Omental fat pad (tissue), 3 donors: ENCODE measurements at regions not wholly inside any gene's neighbourhood (a gene's known extent, or its start where the extent isn't known, plus 50 kb on each side); places are given as distances from the start of the nearest gene placed in this dataset.

ENCODE experiments used
- ATAC-seq: fragments of 150-250 bp; one replicate; pipeline ENCODE4 v1.9.1; 2016; ENCODE audit warnings: mild to moderate bottlenecking, moderate library complexity; ENCODE audit not compliant: low FRiP score
- DNase-seq: peaks from one replicate; pipeline ENCODE4 v3.0.0-alpha.2; 2019; ENCODE audit warnings: low spot score
- TF ChIP-seq, protein P1 (sequence below), 3 donors: fragments of 450-650 bp; IDR thresholded peaks; one replicate each; pipeline ENCODE4 v1.5.1; 2016 to 2017; ENCODE audit warnings: antibody characterized with exemption in 3 of 3, mild to moderate bottlenecking in 3 of 3, moderate library complexity in 2 of 3

DNA sequence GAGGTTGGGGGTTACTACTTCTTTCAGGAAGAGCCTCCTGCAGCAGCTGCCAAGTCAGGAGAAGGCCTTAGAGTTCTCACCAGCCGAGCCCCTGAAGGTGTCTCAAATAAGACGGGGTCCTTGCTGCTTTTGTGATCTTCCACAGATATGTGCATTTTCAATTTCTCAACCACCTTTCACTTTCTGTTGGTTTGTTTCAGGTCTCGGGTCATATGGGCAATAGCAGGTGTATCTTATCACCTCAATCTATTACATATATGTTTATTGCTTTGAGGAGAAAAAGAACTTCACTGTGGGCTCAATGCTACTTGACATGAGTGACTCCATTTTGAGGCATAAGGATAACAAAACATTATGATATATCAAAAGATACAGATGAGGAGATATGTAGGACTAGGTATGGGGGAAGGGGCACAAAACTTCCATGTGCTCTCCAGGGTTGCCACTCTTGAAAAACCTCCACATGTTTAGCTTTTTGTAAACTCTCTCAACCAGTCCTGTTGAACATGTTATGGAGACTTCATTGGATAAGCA, 1171.4 kb upstream of the ADGRL2 start:
- TF ChIP-seq, protein P1, sequence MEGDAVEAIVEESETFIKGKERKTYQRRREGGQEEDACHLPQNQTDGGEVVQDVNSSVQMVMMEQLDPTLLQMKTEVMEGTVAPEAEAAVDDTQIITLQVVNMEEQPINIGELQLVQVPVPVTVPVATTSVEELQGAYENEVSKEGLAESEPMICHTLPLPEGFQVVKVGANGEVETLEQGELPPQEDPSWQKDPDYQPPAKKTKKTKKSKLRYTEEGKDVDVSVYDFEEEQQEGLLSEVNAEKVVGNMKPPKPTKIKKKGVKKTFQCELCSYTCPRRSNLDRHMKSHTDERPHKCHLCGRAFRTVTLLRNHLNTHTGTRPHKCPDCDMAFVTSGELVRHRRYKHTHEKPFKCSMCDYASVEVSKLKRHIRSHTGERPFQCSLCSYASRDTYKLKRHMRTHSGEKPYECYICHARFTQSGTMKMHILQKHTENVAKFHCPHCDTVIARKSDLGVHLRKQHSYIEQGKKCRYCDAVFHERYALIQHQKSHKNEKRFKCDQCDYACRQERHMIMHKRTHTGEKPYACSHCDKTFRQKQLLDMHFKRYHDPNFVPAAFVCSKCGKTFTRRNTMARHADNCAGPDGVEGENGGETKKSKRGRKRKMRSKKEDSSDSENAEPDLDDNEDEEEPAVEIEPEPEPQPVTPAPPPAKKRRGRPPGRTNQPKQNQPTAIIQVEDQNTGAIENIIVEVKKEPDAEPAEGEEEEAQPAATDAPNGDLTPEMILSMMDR (IDR thresholded peaks at IDR 0.05): no peak
- DNase-seq: no peak
- ATAC-seq: no peak

DNA sequence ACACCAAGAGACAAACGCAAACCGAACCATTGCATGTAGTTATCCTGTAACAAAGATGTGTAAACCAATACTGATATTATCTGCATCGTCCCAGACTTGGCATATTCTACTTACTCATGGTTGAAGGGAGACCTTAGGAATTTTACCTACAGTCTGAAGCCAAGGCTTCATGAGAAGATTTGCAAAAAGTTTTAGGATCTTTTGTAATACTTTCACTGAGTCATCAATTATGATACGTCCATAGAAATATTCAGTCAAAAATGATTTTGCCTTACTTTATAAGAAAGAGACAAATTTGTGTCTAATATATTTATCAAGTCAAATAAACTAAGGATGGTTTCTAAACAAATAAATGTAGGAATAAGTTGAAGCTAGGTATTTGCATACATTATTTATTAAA, 1176.1 kb upstream of the ADGRL2 start:
- TF ChIP-seq, protein P1 (IDR thresholded peaks at IDR 0.05): no peak
- ATAC-seq (no peak), DNase-seq (no peak)

DNA sequence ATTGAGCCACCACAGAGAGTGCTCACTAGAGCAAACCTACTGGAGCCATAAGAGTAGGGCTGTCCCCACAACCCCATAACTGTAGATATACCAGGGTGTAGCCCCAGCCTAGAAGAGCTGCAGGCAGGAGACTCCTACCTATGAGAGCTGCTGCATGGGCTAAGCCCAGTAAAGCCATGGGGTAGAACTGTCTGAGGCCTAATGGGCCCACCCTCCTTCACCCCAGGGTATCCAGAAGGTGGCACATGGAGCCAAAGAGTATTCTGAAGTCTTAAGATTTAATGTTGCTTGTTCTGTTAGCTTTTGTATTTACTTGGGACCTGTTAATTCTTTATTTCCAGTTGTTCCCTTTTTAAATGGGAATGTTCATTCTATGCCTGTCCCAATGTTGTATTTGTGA, 1193.7 kb upstream of the ADGRL2 start:
- TF ChIP-seq, protein P1 (IDR thresholded peaks at IDR 0.05): no peak
- ATAC-seq (no peak), DNase-seq (no peak)

DNA sequence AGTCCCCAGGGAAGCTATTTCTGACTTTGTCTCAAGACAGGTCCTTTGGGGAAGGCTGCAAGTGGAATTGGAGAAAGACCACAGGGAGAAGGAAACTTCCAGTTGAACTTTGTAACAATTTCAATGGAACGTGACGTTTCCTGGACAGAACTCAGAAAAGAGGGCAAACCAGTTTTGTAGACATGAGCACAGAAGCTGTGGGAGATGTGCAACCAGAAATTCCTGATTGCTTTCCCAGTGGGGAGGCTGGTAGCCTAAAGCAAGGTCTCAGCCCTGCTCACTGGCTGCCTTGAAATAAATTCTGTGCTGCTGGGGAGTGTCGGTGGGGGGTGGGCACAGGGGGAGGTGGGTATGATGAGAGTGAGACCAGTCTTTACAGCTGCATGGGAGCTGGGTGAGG, 1206.7 kb upstream of the ADGRL2 start:
- no peak for ATAC-seq
- DNase-seq: no peak
- TF ChIP-seq, protein P1 (IDR thresholded peaks at IDR 0.05): no peak

- ATAC-seq (no peak), DNase-seq (no peak)
- TF ChIP-seq, protein P1 (IDR thresholded peaks at IDR 0.05): no peak
These were observed 1207.5 kb upstream of the ADGRL2 start for GRCh38 chr1:80593197-80593596.

- TF ChIP-seq, protein P1 (IDR thresholded peaks at IDR 0.05): no peak
- DNase-seq (no peak), ATAC-seq (no peak)
These were observed 1217.8 kb upstream of the ADGRL2 start for GRCh38 chr1:80582980-80583379.

DNA sequence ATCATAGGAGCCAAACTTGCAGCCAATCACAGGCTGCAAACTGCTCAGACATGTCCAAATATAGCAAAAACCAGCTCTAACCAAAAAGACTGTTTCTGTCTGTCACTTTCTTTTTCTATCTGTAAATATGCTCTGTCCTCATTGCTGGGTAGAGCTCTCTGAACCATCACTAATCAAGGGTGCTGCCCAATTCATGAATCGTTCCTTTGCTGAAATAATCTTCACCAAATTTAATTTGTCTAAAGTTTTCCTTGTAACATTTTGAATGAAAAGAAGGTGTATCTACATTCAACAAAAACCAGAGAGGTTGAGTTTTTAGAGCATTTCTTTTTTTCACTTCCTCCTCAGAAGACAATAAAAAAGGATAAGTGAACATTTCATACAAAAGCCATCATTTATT, 1221.7 kb upstream of the ADGRL2 start:
- DNase-seq: no peak
- ATAC-seq: no peak
- TF ChIP-seq, protein P1 (IDR thresholded peaks at IDR 0.05): no peak
